ENCODE measurements at regions not wholly inside any gene's neighbourhood (a gene's known extent, or its start where the extent isn't known, plus 50 kb on each side); places are given as distances from the start of the nearest gene placed in this dataset.
"Not testable (repeated sequence)": the region's sequence is repeated elsewhere in the genome, so short reads cannot be mapped to it uniquely, and the experiment has no call there.

DNA sequence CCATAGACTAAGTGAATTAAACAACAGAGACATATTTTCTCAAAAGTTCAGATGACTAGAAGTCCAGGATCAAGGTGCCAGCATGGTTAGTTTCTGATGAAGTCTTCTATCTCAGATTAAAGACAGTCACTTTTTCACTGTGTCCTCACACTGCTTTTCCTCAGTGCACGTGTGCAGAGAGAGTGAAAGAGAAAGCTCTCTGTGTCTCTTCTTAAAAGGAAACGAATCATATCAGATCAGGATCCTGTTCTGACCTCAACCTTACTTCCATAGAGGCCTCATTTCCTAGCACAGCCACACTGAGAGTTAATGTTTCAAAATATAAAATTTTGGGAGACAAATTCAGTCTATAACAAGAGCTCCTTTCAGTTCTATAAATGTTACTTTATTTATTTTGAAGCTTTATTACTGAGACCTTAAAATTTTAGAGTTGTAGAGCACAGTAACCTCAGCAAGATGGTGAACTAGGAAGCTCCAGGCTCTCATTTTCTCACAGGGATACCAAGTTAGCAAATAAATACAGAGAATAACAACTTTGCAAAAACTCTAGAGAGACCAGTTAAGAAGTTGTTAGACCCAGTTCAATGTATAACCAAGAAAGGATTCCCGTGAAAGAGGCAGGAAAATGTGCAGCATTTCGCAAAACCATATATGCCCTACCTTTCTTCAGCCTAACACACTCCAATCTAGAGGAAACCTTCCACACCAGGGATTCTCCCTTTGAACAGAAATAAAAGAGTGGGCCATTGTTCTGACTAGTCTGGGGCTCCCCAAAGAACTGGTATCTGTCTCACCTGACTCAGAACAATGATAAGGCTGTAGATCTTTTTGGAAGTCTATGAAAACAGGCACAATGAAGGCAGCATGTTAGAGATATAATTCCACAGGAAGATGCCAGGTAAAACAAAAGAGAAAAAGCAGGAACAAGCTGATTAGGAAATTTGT, 372.2 kb downstream of the MRPL39 start:
- no peaks in the 10 kb centered on the region for H3K36me3 ChIP-seq (replicated peaks)
- no peak overlapping the region for H3K4me3 ChIP-seq
- DNase-seq (ENCODE audit: low spot score in 2 of 2), result no peak
- no peaks in the 10 kb centered on the region for H3K9me3 ChIP-seq
- in situ Hi-C loops (cut with MboI; ENCODE audit: low sequenced_read_pairs), result no loop called here
- no peaks in the 10 kb centered on the region for H3K4me1 ChIP-seq
- no peaks in the 10 kb centered on the region for H3K27me3 ChIP-seq (ENCODE audit: low read depth)

DNA sequence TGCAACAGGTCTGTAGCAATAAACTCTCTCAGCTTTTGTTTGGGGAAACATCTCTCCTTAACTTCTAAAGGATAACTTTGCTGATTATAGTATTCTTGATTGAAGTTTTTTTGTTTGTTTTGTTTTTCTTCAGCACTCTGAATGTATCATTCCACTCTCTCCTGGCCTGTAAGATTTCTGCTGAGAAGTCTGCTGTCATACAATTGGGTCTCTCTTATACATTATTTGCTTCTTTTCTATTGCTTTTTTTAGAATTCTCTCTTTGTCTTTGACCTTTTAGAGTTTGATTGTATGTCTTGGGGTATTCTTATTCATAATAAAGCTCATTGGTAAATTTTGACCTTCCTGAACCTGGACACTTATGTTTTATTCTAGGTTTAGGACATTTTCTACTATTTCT, 386.3 kb downstream of the MRPL39 start:
- H3K4me3 ChIP-seq, result no peak overlapping the region
- no peaks in the 10 kb centered on the region for H3K4me1 ChIP-seq
- no peaks in the 10 kb centered on the region for H3K36me3 ChIP-seq (replicated peaks)
- DNase-seq (ENCODE audit: low spot score in 2 of 2), result no peak
- in situ Hi-C loops (cut with MboI; ENCODE audit: low sequenced_read_pairs), result no loop called here
- H3K27me3 ChIP-seq (ENCODE audit: low read depth), result no peaks in the 10 kb centered on the region
- H3K9me3 ChIP-seq, result no peaks in the 10 kb centered on the region

- H3K4me3 ChIP-seq, result no peak overlapping the region
- H3K4me1 ChIP-seq, result no peaks in the 10 kb centered on the region
- in situ Hi-C loops (cut with MboI; ENCODE audit: low sequenced_read_pairs), result no loop called here
- no peaks in the 10 kb centered on the region for H3K27me3 ChIP-seq (ENCODE audit: low read depth)
- no peaks in the 10 kb centered on the region for H3K36me3 ChIP-seq (replicated peaks)
- no peak for DNase-seq (ENCODE audit: low spot score in 2 of 2)
- H3K9me3 ChIP-seq, result no peaks in the 10 kb centered on the region
Measured at GRCh38 chr21:25220169-25220568, 387.1 kb downstream of the MRPL39 start.

GRCh38 chr21:25215698-25216384, 391.4 kb downstream of the MRPL39 start:
- H3K4me3 ChIP-seq, result no peak overlapping the region
- no peak for DNase-seq (ENCODE audit: low spot score in 2 of 2)
- no peaks in the 10 kb centered on the region for H3K9me3 ChIP-seq
- no peaks in the 10 kb centered on the region for H3K4me1 ChIP-seq
- no peaks in the 10 kb centered on the region for H3K36me3 ChIP-seq (replicated peaks)
- in situ Hi-C loops (cut with MboI; ENCODE audit: low sequenced_read_pairs), result no loop called here
- H3K27me3 ChIP-seq (ENCODE audit: low read depth), result no peaks in the 10 kb centered on the region

GRCh38 chr21:25214676-25215075, 392.6 kb downstream of the MRPL39 start:
- H3K36me3 ChIP-seq (replicated peaks), result no peaks in the 10 kb centered on the region
- no peak for DNase-seq (ENCODE audit: low spot score in 2 of 2)
- H3K4me1 ChIP-seq, result no peaks in the 10 kb centered on the region
- no peak overlapping the region for H3K4me3 ChIP-seq
- in situ Hi-C loops (cut with MboI; ENCODE audit: low sequenced_read_pairs), result no loop called here
- no peaks in the 10 kb centered on the region for H3K27me3 ChIP-seq (ENCODE audit: low read depth)
- H3K9me3 ChIP-seq, result no peaks in the 10 kb centered on the region

- Histone ChIP-seq H3K4me3 (no peak overlapping the region), H3K27me3 (ENCODE audit: low read depth) (no peaks in the 10 kb centered on the region), H3K36me3 (replicated peaks) (no peaks in the 10 kb centered on the region), H3K9me3 (no peaks in the 10 kb centered on the region), H3K4me1 (no peaks in the 10 kb centered on the region)
- in situ Hi-C loops (cut with MboI; ENCODE audit: low sequenced_read_pairs), result no loop called here
- DNase-seq (ENCODE audit: low spot score in 2 of 2), result no peak
Measured at GRCh38 chr21:25199944-25200343, 407.3 kb downstream of the MRPL39 start.

DNA sequence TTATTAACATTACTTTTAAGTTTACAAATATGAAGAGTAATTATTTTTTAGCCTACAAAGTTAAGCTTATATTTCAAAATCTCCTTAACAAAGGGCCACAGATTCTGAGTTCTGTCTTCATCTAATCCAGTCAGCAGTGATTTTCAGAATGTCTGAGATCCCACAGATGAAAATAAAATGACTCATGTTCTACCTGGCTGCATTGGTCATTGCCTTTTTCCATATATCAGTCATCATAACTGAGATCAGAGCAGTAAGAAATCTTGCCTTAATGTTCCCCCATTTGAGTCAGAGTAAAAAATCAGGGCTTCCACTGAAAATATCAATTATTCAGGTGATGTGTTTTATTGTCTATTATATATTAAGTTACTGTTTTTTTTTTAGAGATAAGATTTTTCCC, 416.1 kb downstream of the MRPL39 start:
- Histone ChIP-seq H3K36me3 (replicated peaks) (no peaks in the 10 kb centered on the region), H3K4me3 (no peak overlapping the region), H3K9me3 (no peaks in the 10 kb centered on the region), H3K27me3 (ENCODE audit: low read depth) (no peaks in the 10 kb centered on the region), H3K4me1 (no peaks in the 10 kb centered on the region)
- no peak for DNase-seq (ENCODE audit: low spot score in 2 of 2)
- in situ Hi-C loops (cut with MboI; ENCODE audit: low sequenced_read_pairs), result no loop called here

DNA sequence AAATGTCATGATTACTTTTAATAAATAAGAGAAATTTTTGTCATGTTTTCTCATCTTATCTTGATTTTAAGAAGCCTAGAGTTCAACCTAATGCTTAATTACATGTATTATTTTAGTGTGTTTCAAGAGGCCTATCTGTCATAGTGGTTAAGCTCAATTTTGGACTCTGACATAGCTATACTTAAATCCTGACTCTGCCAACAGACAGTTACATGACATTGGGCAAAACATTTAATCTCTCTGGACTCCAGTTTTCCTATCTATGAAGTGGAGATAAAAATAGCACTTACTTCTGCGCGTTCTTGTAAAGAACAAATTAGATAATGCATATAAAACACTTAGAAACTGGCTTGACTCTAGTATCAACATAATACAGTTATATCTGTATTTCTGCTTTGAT, 417.8 kb downstream of the MRPL39 start:
- in situ Hi-C loops (cut with MboI; ENCODE audit: low sequenced_read_pairs), result no loop called here
- Histone ChIP-seq H3K27me3 (ENCODE audit: low read depth) (no peaks in the 10 kb centered on the region), H3K9me3 (no peaks in the 10 kb centered on the region), H3K4me3 (no peak overlapping the region), H3K36me3 (replicated peaks) (no peaks in the 10 kb centered on the region), H3K4me1 (no peaks in the 10 kb centered on the region)
- DNase-seq (ENCODE audit: low spot score in 2 of 2), result no peak

GRCh38 chr21:25188677-25189079, 418.6 kb downstream of the MRPL39 start:
- H3K27me3 ChIP-seq (ENCODE audit: low read depth), result no peaks in the 10 kb centered on the region
- no peak overlapping the region for H3K4me3 ChIP-seq
- H3K36me3 ChIP-seq (replicated peaks), result no peaks in the 10 kb centered on the region
- no peaks in the 10 kb centered on the region for H3K4me1 ChIP-seq
- DNase-seq (ENCODE audit: low spot score in 2 of 2), result no peak
- no peaks in the 10 kb centered on the region for H3K9me3 ChIP-seq
- in situ Hi-C loops (cut with MboI; ENCODE audit: low sequenced_read_pairs), result no loop called here

DNA sequence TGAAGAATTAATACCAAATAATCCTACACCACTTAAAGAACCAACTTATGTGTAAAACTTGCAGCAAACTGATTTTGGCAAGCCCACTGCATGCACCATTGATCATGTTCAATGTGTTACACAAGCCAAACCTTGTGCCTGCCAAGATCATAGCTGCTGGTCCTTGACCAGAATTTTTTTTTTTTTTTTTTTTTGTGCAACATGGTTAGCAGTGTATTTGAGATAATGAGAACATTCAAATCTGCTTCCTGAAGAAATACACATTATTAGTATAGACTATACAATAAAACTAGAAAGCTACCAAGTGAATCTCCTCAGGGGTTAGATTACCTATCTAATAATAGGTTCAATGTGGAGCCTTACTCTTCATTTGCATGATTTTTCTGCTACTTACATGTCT, 421.0 kb downstream of the MRPL39 start:
- Histone ChIP-seq H3K9me3 (no peaks in the 10 kb centered on the region), H3K36me3 (replicated peaks) (no peaks in the 10 kb centered on the region), H3K4me1 (no peaks in the 10 kb centered on the region), H3K4me3 (no peak overlapping the region), H3K27me3 (ENCODE audit: low read depth) (no peaks in the 10 kb centered on the region; the same call in 1 of the 2 replicates)
- no peak for DNase-seq (ENCODE audit: low spot score in 2 of 2)
- in situ Hi-C loops (cut with MboI; ENCODE audit: low sequenced_read_pairs), result no loop called here

GRCh38 chr21:25183577-25183976, 423.7 kb downstream of the MRPL39 start:
- Histone ChIP-seq H3K27me3 (ENCODE audit: low read depth) (no peaks in the 10 kb centered on the region; the same call in 1 of the 2 replicates), H3K9me3 (no peaks in the 10 kb centered on the region), H3K4me1 (no peaks in the 10 kb centered on the region), H3K36me3 (replicated peaks) (no peaks in the 10 kb centered on the region), H3K4me3 (no peak overlapping the region)
- DNase-seq (ENCODE audit: low spot score in 2 of 2), result no peak
- in situ Hi-C loops (cut with MboI; ENCODE audit: low sequenced_read_pairs), result no loop called here

- H3K4me3 ChIP-seq; H3K9me3 ChIP-seq; H3K4me1 ChIP-seq; in situ Hi-C loops (cut with MboI; ENCODE audit: low sequenced_read_pairs); H3K27me3 ChIP-seq (ENCODE audit: low read depth); H3K36me3 ChIP-seq (replicated peaks); DNase-seq (ENCODE audit: low spot score in 2 of 2): not testable (repeated sequence)
Measured at GRCh38 chr21:25181690-25182089, 425.6 kb downstream of the MRPL39 start.

DNA sequence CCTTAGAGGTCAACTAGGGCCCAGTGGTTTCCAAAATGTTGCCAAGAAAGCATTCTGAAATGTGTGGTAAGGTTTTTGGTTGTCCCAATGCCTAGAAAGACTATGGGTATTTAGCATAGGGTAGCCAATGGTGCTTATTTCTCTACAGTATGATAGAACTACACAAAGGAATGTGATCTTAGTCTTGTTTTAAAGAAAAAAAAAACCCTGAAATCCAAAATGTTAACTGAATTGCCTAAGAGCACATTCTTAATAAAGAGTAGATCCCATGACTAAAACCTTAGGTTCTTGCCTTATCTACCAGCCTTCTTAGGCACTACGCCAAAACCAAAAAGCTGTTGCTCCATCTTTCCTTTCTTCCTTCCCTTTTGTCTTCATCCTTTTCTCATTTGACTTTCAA, 428.2 kb downstream of the MRPL39 start:
- in situ Hi-C loops (cut with MboI; ENCODE audit: low sequenced_read_pairs), result no loop called here
- DNase-seq (ENCODE audit: low spot score in 2 of 2), result no peak
- H3K4me3 ChIP-seq, result no peak overlapping the region
- H3K27me3 ChIP-seq (ENCODE audit: low read depth), result no peaks in the 10 kb centered on the region; the same call in 1 of the 2 replicates
- no peaks in the 10 kb centered on the region for H3K9me3 ChIP-seq
- H3K4me1 ChIP-seq, result no peaks in the 10 kb centered on the region
- no peaks in the 10 kb centered on the region for H3K36me3 ChIP-seq (replicated peaks)

- no peaks in the 10 kb centered on the region; the same call in 1 of the 2 replicates for H3K27me3 ChIP-seq (ENCODE audit: low read depth)
- H3K4me3 ChIP-seq, result no peak overlapping the region
- no peak for DNase-seq (ENCODE audit: low spot score in 2 of 2)
- no peaks in the 10 kb centered on the region for H3K4me1 ChIP-seq
- no peaks in the 10 kb centered on the region for H3K36me3 ChIP-seq (replicated peaks)
- H3K9me3 ChIP-seq, result no peaks in the 10 kb centered on the region
- in situ Hi-C loops (cut with MboI; ENCODE audit: low sequenced_read_pairs), result no loop called here
Measured at GRCh38 chr21:25176637-25177412, 430.5 kb downstream of the MRPL39 start.
